GM18502 (cell line): ENCODE measurements at regions not wholly inside any gene's neighbourhood (a gene's known extent, or its start where the extent isn't known, plus 50 kb on each side); places are given as distances from the start of the nearest gene placed in this dataset.

ENCODE experiments used
- ATAC-seq: cut with Tn5 transposase; IDR thresholded peaks from one replicate; pipeline ENCODE4 v1.9.1; 2021; ENCODE audit warnings: mild to moderate bottlenecking; ENCODE audit not compliant: unreplicated experiment, poor library complexity

- ATAC-seq, result no peak
These were observed 518.8 kb downstream of the ADGRL2 start for GRCh38 chr1:82319546-82319945.

- no peak for ATAC-seq
These were observed 518.2 kb downstream of the ADGRL2 start for GRCh38 chr1:82318921-82319320.

DNA sequence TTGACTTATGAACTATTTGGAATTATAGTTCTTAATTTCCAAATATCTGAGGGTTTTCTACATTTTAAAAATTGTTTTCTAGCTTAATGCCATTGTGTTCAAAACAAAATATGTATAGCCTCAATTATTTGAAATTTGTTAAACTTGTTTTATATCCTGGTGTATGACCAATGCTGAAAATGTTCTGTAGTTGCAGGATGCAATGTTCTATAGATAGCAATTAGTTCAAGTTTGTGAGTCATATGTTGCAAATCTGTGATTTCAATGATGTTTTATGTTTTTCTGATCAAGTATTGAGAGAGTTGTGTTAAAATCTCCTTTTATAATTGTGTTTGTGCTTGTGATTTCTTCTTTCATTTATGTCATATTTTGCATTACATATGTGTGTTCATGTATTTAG is 517.5 kb downstream of the ADGRL2 start:
- no peak for ATAC-seq

DNA sequence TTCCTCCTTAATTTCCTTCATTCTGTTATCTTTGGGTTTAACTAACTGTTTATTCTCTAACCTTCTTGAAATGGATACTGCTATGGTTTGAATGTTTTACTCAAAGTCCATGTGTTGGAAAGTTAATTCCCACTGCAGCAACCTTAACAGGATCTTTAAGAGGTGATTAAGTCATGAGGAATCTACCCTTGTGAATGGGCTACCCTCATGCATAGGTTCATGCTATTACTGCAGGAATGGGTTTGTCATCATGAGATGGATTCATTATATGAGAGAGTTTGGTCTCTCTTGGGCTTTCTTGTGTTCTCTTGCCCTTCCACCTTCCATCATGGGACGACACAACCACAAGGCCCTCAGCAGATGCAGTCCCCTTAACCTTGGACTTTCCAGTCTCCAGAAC is 516.9 kb downstream of the ADGRL2 start:
- ATAC-seq, result no peak

DNA sequence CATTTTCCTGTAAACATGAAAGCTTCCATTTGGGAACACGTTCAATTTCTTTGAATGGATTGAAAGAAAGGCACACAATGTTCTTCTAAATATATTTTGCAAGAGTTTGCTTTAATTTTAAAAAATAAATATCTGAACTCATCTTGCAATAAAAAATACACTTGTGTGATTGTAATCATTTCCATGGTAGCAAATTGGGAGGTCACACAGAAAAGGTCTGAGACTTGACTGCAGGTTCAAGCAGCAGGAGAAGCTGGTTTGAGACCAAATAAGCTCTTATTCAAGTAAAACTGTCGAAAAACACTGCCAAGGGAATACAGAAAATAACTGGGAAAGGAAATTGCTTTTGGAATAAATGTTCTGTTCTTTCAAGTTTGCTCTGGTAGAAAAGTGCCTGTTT is 498.9 kb downstream of the ADGRL2 start:
- ATAC-seq, result no peak

DNA sequence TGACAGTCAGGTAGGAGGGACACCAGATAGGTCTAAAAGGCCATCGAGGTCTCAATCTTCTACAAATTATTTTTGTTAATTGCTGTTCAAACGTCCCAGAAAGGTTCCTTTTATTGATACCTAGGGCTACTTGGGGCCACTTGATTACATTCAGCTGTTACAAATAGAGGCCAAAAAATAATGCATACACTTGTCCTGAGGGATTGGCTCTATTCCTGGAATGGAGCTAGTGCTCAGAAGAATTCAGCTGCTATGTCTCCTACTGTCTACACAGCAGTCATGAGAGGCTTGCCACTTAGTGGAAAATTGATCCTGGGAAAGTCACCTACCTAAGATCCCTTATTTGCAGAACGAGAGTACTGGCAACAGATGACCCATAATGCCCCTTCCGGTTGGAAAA is 498.3 kb downstream of the ADGRL2 start:
- ATAC-seq, result no peak

DNA sequence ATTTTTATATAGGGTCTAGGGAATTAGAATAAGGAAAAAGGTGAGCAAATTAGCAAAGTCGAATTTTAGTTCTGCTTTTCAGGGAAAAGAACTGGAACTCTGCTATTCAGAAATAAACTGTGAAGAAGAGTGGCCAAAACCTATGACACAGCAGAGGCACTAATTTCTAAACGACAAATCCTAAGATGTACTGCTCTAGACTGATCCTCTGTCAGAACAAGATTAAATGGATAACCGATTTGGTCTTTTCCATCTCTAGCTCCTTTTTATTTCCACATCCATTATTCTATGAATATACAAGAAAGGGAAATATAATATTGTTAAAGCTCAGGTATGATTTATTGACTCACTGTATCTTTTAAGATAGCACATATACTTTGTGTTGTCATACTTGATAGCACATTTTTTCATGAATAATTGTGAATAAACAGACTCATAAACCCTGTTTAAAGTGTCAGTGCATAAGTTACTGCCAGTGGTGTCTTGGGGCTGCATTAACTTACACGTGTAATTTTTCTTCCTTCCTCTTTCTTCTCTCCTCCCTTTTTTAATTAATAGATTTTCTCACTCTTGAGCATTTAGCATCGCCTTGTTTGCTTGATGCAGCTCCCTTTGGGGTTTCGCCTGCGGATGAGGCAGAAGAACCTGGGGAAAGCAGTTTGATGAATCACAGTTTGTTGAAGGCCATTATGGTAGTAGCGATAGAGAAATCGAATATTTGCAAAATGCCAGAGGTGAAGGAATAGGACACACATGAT is 496.6 kb downstream of the ADGRL2 start:
- ATAC-seq, result no peak

GRCh38 chr1:82287556-82287955 is 486.8 kb downstream of the ADGRL2 start:
- no peak for ATAC-seq

GRCh38 chr1:82284213-82284612 is 483.5 kb downstream of the ADGRL2 start:
- ATAC-seq, result no peak

- no peak for ATAC-seq
These were observed 478.5 kb downstream of the ADGRL2 start for GRCh38 chr1:82279241-82279640.

- ATAC-seq, result no peak
These were observed 473.1 kb downstream of the ADGRL2 start for GRCh38 chr1:82273816-82274215.

GRCh38 chr1:82269431-82269830 is 468.7 kb downstream of the ADGRL2 start:
- no peak for ATAC-seq

DNA sequence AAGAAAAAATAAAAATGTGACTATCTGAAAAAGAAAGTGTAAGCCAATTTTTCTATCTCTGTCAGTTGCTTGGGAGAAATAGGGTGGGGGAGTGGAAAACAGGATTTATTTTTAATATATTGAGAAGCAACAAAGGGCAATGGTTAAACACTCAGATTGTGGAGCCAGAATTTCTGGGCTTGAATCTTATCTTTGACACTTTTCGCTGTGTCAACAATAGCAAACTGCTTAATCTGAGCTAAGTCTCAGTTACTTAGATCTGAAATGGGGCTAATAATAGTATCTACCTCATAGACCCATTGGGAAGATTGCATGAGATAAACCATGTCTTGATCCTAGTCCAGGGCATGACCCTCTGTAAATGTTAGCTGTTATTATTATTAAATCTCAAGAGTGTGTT is 468.1 kb downstream of the ADGRL2 start:
- no peak for ATAC-seq

DNA sequence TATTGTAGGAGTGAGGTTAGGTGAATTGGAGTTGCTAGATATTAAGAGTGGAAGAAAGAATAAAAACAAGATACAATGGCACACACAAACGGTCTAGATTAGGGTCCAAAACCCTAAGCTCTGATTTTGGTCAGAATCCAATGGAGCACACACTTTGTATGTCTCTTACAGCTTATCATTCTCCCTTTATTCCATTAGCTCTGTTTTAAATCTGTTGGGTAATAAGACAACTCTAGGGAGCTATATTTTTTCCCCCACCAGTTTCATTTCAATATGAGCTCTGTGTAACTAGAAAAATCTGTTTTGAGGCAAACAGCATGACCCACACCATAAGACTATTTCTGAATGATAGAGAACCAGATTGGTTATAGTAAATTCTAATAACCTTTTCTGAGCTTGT is 465.6 kb downstream of the ADGRL2 start:
- no peak for ATAC-seq

- ATAC-seq, result no peak
These were observed 464.7 kb downstream of the ADGRL2 start for GRCh38 chr1:82265436-82265835.

GRCh38 chr1:82264802-82265201 is 464.1 kb downstream of the ADGRL2 start:
- no peak for ATAC-seq

DNA sequence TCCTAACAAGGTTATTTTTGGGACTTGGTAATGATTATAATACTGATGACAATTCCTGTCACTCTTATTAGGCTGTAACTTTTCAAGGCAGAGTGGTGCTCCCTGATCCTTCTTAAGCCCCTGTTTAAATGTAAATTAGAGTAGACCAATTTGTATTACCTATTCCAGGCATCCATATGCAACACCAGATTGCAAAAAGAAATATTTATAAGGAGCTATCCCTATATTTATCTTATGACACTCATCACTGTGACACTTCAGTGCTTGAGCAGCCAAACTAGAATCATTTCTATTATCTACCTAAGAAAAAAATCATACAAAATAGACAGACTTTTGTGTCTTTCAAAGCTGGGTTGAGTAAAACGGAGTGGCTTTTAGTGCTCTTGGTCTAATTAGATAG is 462.7 kb downstream of the ADGRL2 start:
- no peak for ATAC-seq

GRCh38 chr1:82260666-82261065 is 459.9 kb downstream of the ADGRL2 start:
- no peak for ATAC-seq

- ATAC-seq, result no peak
These were observed 459.3 kb downstream of the ADGRL2 start for GRCh38 chr1:82260051-82260450.

DNA sequence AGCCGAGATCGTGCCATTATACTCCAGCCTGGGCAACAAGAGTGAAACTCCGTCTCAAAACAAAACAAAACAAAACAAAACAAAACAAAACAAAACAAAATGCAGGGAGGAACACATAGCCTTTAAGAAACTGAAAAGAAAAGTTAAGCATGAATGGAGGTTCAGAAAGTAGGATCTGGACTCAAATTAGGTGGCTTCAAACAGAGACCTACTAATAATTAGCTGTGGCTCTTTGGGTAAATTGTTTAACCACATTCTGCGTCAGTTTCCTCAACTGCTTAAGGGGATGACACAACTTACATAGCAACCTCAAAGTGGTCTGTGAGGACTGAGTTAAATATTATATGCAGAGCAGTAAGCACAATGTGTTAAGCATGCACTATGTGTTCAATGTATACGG is 458.2 kb downstream of the ADGRL2 start:
- no peak for ATAC-seq

- no peak for ATAC-seq
These were observed 445.3 kb downstream of the ADGRL2 start for GRCh38 chr1:82246050-82246449.

- ATAC-seq, result no peak
These were observed 444.7 kb downstream of the ADGRL2 start for GRCh38 chr1:82245345-82246014.
